MM.1S (cell line): ENCODE measurements at regions not wholly inside any gene's neighbourhood (a gene's known extent, or its start where the extent isn't known, plus 50 kb on each side); places are given as distances from the start of the nearest gene placed in this dataset.

ENCODE experiments used
- DNase-seq: peaks from one replicate; pipeline ENCODE4 v3.0.0-alpha.2; 2015
- H2AFZ ChIP-seq: fragments of 300-600 bp; sonication (generic); 2 replicates; pipeline ENCODE4 v1.6.0; 2016; ENCODE audit warnings: antibody characterized with exemption, low read length
- H3F3A ChIP-seq: fragments of 300-600 bp; sonication (generic); 2 replicates; pipeline ENCODE4 v1.6.1; 2016; ENCODE audit warnings: mild to moderate bottlenecking, antibody characterized with exemption, low read length, moderate library complexity, mixed read lengths; ENCODE audit not compliant: insufficient read depth
- H3K27ac ChIP-seq: fragments of 300-600 bp; sonication (generic); 2 replicates; pipeline ENCODE4 v1.5.1; 2016; ENCODE audit warnings: mild to moderate bottlenecking, low read length
- H3K27me3 ChIP-seq: fragments of 300-600 bp; sonication (generic); replicated peaks from 2 replicates; pipeline ENCODE4 v1.6.0; 2016; ENCODE audit warnings: low read length; ENCODE audit not compliant: insufficient read depth
- H3K36me3 ChIP-seq: fragments of 300-600 bp; sonication (generic); replicated peaks from 2 replicates; pipeline ENCODE4 v1.6.1; 2016; ENCODE audit warnings: mild to moderate bottlenecking, low read length, mixed read lengths; ENCODE audit not compliant: insufficient read depth
- H3K4me1 ChIP-seq: fragments of 300-600 bp; sonication (generic); 2 replicates; pipeline ENCODE4 v1.6.1; 2016; ENCODE audit warnings: low read length, mixed read lengths
- H3K4me2 ChIP-seq: fragments of 300-600 bp; sonication (generic); 2 replicates; pipeline ENCODE4 v1.6.0; 2016; ENCODE audit warnings: low read depth, low read length
- H3K4me3 ChIP-seq: fragments of 300-600 bp; sonication (generic); 2 replicates; pipeline ENCODE4 v1.5.1; 2016; ENCODE audit warnings: low read length, mixed read lengths
- H3K79me2 ChIP-seq: fragments of 300-600 bp; sonication (generic); 2 replicates; pipeline ENCODE4 v1.6.1; 2016; ENCODE audit warnings: mixed run types, low read length, mixed read lengths
- H3K9ac ChIP-seq: fragments of 300-600 bp; sonication (generic); 2 replicates; pipeline ENCODE4 v1.6.1; 2016; ENCODE audit warnings: low read length, mixed read lengths
- H3K9me2 ChIP-seq: fragments of 300-600 bp; sonication (generic); replicated peaks from 2 replicates; pipeline ENCODE4 v1.6.1; 2016; ENCODE audit warnings: mild to moderate bottlenecking, low read length, mixed read lengths; ENCODE audit not compliant: insufficient read depth
- H3K9me3 ChIP-seq: fragments of 300-600 bp; sonication (generic); replicated peaks from 2 replicates; pipeline ENCODE4 v1.6.1; 2016; ENCODE audit warnings: mild to moderate bottlenecking, low read length, mixed read lengths; ENCODE audit not compliant: insufficient read depth
- H4K20me1 ChIP-seq: fragments of 300-600 bp; sonication (generic); 2 replicates; pipeline ENCODE4 v1.6.1; 2016; ENCODE audit warnings: mild to moderate bottlenecking, low read length, moderate library complexity, mixed read lengths; ENCODE audit not compliant: insufficient read depth
- EZH2 ChIP-seq: fragments of 300-600 bp; sonication (generic); optimal IDR thresholded peaks from 2 replicates; pipeline ENCODE3; 2017; ENCODE audit warnings: low read depth, mild to moderate bottlenecking, antibody characterized with exemption, low read length, mixed read lengths
- EZH2phosphoT487 ChIP-seq: fragments of 300-600 bp; sonication (generic); IDR thresholded peaks from 2 replicates; pipeline ENCODE4 v1.6.1; 2018; ENCODE audit warnings: antibody characterized with exemption, low read length
- TF ChIP-seq, protein P1 (sequence below): fragments of 300-600 bp; sonication (generic); IDR thresholded peaks from 2 replicates; pipeline ENCODE4 v1.5.1; 2016; ENCODE audit warnings: antibody characterized with exemption, low read length, mixed read lengths

DNA sequence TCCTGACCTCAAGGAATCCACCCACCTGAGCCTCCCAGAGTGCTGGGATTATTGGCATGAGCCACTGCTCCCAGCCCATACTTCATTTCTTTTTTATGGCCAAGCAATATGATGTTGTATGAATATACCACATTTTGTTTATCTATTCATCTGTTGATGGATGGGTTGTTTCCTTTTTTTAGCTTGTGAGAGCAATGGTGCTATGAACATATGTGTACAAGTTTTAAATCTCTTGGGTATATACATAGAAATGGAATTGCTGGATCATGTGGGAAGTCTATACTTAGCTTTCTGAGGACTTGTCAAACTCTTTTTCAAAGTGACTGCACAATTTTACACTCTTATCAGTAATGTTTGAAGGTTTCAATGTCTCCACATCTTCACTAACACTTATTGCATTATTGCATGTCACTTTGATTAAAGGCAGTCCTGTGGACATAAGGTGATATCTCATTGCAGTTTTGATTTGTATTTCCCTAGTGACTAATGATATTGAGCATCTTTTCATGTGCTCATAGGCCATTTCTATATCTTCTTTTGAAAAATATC is 167.1 kb upstream of the SPHKAP start:
- Histone ChIP-seq H3K4me2 (no peak overlapping the region), H4K20me1 (no peaks in the 10 kb centered on the region), H3K27ac (no peak overlapping the region), H2AFZ (no peak overlapping the region), H3K9me2 (no peaks in the 10 kb centered on the region), H3F3A (no peaks in the 10 kb centered on the region), H3K4me1 (no peaks in the 10 kb centered on the region), H3K9me3 (no peaks in the 10 kb centered on the region), H3K4me3 (no peak overlapping the region), H3K9ac (no peak overlapping the region), H3K79me2 (no peaks in the 10 kb centered on the region), H3K27me3 (no peaks in the 10 kb centered on the region), H3K36me3 (no peaks in the 10 kb centered on the region)
- no peak for TF ChIP-seq EZH2phosphoT487
- TF ChIP-seq, protein P1, sequence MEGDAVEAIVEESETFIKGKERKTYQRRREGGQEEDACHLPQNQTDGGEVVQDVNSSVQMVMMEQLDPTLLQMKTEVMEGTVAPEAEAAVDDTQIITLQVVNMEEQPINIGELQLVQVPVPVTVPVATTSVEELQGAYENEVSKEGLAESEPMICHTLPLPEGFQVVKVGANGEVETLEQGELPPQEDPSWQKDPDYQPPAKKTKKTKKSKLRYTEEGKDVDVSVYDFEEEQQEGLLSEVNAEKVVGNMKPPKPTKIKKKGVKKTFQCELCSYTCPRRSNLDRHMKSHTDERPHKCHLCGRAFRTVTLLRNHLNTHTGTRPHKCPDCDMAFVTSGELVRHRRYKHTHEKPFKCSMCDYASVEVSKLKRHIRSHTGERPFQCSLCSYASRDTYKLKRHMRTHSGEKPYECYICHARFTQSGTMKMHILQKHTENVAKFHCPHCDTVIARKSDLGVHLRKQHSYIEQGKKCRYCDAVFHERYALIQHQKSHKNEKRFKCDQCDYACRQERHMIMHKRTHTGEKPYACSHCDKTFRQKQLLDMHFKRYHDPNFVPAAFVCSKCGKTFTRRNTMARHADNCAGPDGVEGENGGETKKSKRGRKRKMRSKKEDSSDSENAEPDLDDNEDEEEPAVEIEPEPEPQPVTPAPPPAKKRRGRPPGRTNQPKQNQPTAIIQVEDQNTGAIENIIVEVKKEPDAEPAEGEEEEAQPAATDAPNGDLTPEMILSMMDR: no peak
- no peak for TF ChIP-seq EZH2
- DNase-seq: no peak

GRCh38 chr2:228344531-228344930 is 163.0 kb upstream of the SPHKAP start:
- no peaks in the 10 kb centered on the region for H3K36me3 ChIP-seq
- H3K9ac ChIP-seq: no peak overlapping the region
- H3K4me3 ChIP-seq: no peak overlapping the region
- TF ChIP-seq, protein P1: no peak
- TF ChIP-seq EZH2phosphoT487 (no peak), EZH2 (no peak)
- H3K79me2 ChIP-seq: no peaks in the 10 kb centered on the region
- no peak overlapping the region for H2AFZ ChIP-seq
- no peaks in the 10 kb centered on the region for H3K9me3 ChIP-seq
- H3F3A ChIP-seq: no peaks in the 10 kb centered on the region
- no peak overlapping the region for H3K4me2 ChIP-seq
- H3K9me2 ChIP-seq: no peaks in the 10 kb centered on the region
- no peaks in the 10 kb centered on the region for H4K20me1 ChIP-seq
- H3K4me1 ChIP-seq: no peaks in the 10 kb centered on the region
- no peak for DNase-seq
- H3K27ac ChIP-seq: no peak overlapping the region
- H3K27me3 ChIP-seq: no peaks in the 10 kb centered on the region

- TF ChIP-seq, protein P1: no peak
- TF ChIP-seq EZH2phosphoT487 (no peak), EZH2 (no peak)
- Histone ChIP-seq H3K4me3 (no peak overlapping the region), H2AFZ (no peak overlapping the region), H4K20me1 (no peaks in the 10 kb centered on the region), H3F3A (no peaks in the 10 kb centered on the region), H3K4me1 (no peaks in the 10 kb centered on the region), H3K27ac (no peak overlapping the region), H3K27me3 (no peaks in the 10 kb centered on the region), H3K9me2 (no peaks in the 10 kb centered on the region), H3K79me2 (no peaks in the 10 kb centered on the region), H3K36me3 (no peaks in the 10 kb centered on the region), H3K9ac (no peak overlapping the region), H3K9me3 (no peaks in the 10 kb centered on the region), H3K4me2 (no peak overlapping the region)
- DNase-seq: no peak
Observed at GRCh38 chr2:228339525-228339924, 158.0 kb upstream of the SPHKAP start.
